SU-DHL-6 (cell line): ENCODE measurements at regions not wholly inside any gene's neighbourhood (a gene's known extent, or its start where the extent isn't known, plus 50 kb on each side); places are given as distances from the start of the nearest gene placed in this dataset.

Source experiments
- EZH2phosphoT487 ChIP-seq: fragments of 200-600 bp; sonication (generic), shearing (Covaris generic); conservative IDR thresholded peaks from 2 replicates; pipeline ENCODE4 v1.6.1; 2018; ENCODE audit warnings: mild to moderate bottlenecking, antibody characterized with exemption, low read length, moderate library complexity, mixed read lengths
- TF ChIP-seq, protein P1 (sequence below): fragments of 200-600 bp; sonication (generic); IDR thresholded peaks from one replicate; pipeline ENCODE4 v1.5.1; 2017; ENCODE audit warnings: antibody characterized with exemption, mild to moderate bottlenecking, low read length, moderate library complexity; ENCODE audit not compliant: insufficient read depth, poor library complexity, severe bottlenecking

DNA sequence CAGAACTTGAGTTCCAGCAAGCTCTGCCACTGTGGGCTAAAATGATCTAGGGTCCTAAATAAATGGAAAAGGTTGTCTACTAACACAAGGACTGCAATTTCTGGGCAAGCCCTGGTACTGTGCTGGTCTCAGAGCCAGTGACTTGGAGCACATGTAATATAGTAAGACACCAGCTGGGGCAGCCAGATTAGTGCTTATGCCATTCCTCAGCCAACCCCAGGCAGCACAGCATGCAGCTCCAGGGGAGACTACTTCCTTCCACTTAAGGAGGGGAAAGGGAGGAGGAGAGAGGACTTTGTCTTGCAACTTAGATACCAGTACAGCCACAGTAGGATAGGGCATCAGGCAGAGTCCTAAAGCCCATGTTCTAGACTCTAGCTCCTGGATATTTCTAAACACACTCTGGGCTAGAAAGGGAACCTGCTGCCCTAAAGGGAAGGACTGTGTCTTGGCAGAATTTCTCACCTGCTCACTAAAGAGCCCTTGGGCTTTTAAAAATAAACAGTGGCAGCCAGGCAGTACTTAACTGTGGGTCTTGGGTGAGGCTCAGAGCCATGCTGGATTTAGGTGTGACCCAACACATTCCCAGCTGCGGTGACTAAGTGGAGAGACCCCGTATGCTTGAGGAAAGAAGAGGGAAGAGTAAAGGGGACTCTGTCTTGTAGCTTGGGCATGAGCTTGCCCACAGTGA lies 223.7 kb upstream of the BCHE start:
- TF ChIP-seq, protein P1, sequence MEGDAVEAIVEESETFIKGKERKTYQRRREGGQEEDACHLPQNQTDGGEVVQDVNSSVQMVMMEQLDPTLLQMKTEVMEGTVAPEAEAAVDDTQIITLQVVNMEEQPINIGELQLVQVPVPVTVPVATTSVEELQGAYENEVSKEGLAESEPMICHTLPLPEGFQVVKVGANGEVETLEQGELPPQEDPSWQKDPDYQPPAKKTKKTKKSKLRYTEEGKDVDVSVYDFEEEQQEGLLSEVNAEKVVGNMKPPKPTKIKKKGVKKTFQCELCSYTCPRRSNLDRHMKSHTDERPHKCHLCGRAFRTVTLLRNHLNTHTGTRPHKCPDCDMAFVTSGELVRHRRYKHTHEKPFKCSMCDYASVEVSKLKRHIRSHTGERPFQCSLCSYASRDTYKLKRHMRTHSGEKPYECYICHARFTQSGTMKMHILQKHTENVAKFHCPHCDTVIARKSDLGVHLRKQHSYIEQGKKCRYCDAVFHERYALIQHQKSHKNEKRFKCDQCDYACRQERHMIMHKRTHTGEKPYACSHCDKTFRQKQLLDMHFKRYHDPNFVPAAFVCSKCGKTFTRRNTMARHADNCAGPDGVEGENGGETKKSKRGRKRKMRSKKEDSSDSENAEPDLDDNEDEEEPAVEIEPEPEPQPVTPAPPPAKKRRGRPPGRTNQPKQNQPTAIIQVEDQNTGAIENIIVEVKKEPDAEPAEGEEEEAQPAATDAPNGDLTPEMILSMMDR: no peak
- no peak for TF ChIP-seq EZH2phosphoT487
